Fibroblast of villous mesenchyme (primary cell): ENCODE measurements at regions not wholly inside any gene's neighbourhood (a gene's known extent, or its start where the extent isn't known, plus 50 kb on each side); places are given as distances from the start of the nearest gene placed in this dataset.

Experiments
- DNase-seq: peaks from one replicate; pipeline ENCODE4 v3.0.0-alpha.2; 2010; ENCODE audit warnings: low read depth
- H3K4me3 ChIP-seq: 2 replicates; pipeline ENCODE4 v1.5.1; 2011; ENCODE audit warnings: low read depth, mild to moderate bottlenecking, low read length
- TF ChIP-seq, protein P1 (sequence below): IDR thresholded peaks from 2 replicates; pipeline ENCODE4 v1.5.1; 2012; ENCODE audit warnings: low read depth, mild to moderate bottlenecking, low read length; ENCODE audit not compliant: insufficient read depth

DNA sequence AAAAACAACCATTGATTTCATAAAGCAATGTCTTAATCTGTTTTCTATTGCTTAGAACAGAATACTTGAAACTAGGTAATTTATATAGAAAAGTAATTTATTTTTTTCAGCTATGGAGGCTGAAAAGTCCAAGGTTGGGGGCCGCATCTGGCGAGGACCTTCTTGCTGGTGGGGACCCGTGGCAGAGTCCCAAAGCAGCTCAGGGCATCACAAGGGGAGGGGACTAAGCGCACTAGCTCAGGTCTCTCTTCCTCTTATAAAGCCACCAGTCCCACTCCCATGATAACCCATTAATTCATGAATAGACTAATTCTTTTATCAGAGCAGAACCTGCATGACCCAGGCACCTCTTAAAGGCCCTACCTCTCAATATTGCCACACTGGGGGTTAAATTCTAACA lies 87.2 kb upstream of the KLF13 start:
- TF ChIP-seq, protein P1, sequence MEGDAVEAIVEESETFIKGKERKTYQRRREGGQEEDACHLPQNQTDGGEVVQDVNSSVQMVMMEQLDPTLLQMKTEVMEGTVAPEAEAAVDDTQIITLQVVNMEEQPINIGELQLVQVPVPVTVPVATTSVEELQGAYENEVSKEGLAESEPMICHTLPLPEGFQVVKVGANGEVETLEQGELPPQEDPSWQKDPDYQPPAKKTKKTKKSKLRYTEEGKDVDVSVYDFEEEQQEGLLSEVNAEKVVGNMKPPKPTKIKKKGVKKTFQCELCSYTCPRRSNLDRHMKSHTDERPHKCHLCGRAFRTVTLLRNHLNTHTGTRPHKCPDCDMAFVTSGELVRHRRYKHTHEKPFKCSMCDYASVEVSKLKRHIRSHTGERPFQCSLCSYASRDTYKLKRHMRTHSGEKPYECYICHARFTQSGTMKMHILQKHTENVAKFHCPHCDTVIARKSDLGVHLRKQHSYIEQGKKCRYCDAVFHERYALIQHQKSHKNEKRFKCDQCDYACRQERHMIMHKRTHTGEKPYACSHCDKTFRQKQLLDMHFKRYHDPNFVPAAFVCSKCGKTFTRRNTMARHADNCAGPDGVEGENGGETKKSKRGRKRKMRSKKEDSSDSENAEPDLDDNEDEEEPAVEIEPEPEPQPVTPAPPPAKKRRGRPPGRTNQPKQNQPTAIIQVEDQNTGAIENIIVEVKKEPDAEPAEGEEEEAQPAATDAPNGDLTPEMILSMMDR, result no peak
- H3K4me3 ChIP-seq, result no peak overlapping the region
- no peak for DNase-seq

DNA sequence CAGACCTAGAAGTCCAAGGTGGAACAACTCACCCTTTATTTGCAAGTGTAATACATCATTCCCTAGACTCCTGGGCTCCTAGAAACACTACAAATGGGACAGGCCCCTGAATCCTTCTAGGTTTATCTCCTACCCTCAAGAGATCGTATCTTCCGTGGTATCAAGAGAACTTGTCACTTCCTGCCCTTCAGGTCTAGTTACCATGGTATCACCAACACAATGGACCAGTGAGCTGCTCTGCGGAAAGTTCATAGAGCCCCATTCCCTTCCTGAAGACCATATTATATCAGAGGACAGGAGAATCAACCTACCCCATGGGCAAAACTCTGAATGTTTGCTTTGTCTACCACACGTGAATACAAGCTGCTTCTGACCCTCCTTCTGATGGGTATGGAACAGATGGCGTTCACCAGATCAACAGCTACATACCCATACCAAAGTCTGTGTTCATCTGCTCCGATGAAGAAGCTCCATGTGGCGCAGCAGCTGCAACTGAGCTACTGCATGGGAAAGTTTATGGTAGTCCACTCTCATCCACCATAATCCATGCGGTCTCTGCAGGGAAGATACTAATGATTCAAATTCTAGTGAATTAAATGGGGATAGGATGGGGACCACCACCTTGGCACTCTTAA lies 84.6 kb upstream of the KLF13 start:
- H3K4me3 ChIP-seq, result no peak overlapping the region
- DNase-seq, result no peak
- TF ChIP-seq, protein P1, result no peak

DNA sequence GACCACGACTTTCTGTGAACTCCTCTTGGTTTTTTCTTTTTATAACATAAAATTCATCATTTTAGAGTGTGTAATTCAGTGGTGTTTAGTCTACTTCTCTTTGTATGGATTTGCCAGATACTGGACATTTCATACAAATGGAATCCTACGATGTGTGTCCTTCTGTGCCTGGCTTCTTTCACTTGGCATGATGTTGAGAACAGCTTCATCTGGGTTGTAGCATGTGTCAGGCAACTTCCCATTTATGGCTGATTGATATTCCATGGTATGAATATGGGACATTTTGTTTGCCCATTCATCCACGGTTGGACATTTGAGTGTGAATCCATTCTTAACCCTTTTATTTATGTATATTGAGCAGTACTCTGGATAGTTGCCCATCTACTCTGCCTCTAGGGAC lies 82.7 kb upstream of the KLF13 start:
- TF ChIP-seq, protein P1, result no peak
- DNase-seq, result no peak
- H3K4me3 ChIP-seq, result no peak overlapping the region

DNA sequence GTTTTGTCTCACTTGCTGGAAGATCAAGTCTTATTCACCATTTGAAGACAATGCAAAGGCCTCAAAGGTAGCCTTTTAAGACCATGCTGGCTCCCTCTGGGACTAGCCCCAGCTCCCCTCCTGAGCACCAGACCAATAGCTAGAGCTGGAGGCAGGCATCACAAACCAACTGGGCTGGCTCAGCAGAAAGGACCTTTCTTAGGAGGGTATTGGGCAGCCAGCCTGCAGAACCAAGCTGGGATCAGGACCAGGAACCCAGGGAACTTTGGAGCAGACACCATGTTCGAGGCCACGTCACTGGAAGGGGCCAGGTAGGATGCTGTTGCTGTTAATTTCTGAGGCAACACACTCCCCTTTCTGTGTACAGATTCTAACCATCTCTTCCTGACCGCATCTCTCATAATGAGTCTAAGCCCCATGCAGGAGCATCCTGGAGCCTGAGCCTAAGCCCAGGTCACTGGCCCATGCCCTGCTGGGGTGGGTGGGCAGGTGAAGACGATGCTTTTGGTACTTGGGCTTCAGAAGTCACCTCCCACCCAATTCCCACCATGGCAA lies 81.4 kb upstream of the KLF13 start:
- no peak for DNase-seq
- TF ChIP-seq, protein P1, result no peak
- H3K4me3 ChIP-seq, result no peak overlapping the region

DNA sequence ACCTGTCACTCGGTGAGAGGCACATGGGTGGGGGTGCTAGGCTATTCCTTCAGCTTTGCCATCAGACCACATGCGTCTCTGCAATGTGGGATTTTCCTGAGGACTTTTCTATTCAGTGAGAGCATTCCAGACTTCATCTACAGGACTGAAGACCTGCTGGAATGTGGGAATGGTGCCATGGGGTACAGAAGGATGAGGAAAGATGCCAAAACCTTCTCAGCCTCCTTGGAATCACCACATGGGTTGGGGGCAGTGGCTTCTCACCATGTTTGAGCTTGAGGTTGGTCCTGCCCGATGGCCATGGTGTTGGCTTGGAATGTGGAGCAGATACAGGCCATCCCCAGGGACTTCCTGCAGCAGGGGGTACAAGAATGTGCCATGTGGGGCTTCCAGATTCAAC lies 80.9 kb upstream of the KLF13 start:
- DNase-seq, result no peak
- TF ChIP-seq, protein P1, result no peak
- H3K4me3 ChIP-seq, result no peak overlapping the region

DNA sequence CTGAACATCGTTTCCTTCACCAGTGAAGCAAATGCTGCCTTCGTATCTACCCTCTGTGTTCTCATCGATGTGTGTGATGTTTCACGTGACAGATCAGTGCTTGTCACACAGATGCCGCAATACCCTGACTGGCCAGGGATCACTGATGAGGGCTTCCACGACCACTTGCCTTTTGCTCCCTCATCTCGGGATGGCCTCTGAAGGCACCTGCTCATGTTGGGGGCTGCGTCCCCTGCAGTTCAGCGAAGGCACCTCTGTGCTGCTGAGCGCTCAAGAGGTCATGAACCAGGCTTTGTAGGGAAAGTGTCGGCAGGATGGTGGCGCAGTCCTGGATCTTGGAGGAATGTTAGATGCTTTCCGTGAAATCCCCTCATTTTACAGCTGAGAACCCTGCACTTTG lies 79.2 kb upstream of the KLF13 start:
- TF ChIP-seq, protein P1, result no peak

DNA sequence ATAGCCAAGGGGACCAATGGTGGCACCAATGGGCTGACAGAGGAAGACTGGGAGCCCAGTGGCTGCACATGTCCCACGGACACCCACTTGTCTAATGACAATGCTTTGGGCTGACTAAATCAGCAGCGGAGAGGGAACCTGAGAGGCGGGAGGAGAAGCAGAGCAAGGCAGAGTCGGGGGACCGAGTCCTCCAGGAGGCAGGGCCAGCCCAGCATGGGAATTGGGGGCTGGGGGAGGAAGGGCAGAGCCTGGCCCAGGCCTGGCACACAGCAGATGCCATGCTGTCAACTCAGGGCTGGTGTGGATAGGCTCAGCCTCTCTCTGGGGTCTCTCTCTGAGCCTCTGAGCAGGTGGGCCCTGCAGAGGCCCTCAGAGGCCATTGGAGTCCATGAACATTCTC lies 78.4 kb upstream of the KLF13 start:
- H3K4me3 ChIP-seq, result no peak overlapping the region
- TF ChIP-seq, protein P1, result no peak
- DNase-seq, result no peak

More for the DNA sequence above, 79.2 kb upstream of the KLF13 start:
- DNase-seq, result no peak
- no peak overlapping the region for H3K4me3 ChIP-seq
